NCI-H187 (cell line): ENCODE measurements at regions not wholly inside any gene's neighbourhood (a gene's known extent, or its start where the extent isn't known, plus 50 kb on each side); places are given as distances from the start of the nearest gene placed in this dataset.

Experiments used
- DNase-seq, 2 experiments: peaks; one replicate each; lab custom pipeline; 2025; lab: John Stamatoyannopoulos, UW

DNA sequence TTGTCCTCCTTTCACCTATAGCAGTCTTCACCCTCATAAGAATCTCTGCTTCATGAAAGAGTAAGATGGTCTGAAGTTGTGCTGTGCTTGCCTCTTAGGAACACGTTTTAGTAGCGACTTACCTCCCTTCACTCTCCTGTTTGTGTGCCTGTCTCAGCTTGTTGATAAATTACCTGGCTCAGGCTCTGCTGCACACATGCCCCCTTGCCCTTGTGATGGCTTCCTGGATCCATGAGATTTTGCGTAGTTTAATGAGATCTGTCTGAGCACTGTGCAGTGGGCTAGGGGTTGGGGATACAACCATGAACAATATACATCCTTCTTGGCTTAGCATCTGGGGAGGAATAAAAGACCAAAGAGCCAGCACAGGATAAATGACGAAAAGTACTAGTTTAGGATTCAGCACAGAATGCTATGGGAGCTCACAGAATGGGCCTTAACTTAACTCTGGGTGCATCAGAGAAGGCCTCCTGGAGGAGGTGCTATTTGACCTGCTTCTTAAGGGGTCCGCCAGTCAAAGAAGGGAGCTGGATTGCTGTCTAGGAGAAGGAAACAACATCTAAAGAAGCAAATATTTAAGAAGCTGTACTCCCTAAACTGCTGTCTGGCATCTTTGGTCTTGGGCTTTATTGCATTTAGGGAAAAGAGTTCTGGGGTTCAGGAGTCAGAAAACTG, 175.7 kb upstream of the PLXNA2 start:
- DNase-seq, result no peak

DNA sequence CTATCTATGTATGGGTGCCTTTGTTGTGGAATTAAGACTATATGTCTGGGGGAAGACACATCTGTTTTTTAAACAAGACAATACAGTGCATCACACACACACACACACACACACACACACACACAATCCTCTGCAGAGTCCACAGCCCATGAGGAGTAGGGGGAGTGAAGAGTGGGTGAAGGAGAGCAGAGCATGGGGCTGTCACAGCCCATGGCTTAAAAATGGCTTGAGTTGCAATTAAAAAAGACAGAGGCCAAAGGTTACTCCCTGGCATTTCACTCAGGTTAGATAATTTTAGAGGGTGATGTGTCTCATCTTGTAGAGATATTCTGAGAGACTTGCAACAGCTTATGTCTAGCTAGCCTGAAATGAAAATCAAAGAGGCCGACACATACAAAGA, 176.5 kb upstream of the PLXNA2 start:
- no peak for DNase-seq

DNA sequence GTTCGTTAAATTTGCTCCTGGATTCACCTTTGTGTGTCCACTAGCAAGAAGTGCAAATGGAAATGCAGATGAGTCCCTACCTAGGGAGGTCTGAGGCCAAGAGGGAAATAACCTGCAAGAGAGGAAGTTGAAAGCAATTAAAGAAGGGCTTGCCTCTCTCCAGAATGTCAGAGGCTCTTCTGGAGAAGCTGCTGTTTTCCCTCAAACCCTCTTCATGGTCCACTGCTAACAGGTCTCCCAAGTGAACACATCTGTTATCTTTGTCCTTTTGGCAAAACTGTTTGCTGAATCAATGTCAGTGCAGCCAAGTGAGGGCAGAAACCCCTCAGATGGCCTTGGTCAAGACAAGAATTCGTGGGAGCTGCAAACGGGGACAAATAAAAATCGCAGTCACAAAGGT, 177.3 kb upstream of the PLXNA2 start:
- no peak for DNase-seq

DNA sequence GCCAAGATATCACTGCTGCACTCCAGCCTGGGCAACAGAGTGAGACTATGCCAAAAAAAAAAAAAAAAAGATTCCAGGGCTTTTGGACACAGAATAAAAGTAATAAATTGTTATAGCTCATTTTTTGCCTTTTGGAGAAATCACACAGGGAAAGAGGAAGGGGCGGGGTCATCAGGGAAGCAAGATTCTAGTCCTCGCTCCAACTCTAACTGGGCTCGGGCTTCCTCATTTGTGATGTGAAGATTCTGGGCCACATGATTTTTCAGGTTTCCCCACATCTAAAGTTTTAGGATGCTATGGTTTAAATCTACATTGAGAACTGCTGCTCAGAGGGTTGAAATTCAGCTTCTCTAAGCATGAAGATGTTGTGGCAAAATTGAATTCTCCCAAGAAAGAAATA, 179.3 kb upstream of the PLXNA2 start:
- no peak for DNase-seq

DNA sequence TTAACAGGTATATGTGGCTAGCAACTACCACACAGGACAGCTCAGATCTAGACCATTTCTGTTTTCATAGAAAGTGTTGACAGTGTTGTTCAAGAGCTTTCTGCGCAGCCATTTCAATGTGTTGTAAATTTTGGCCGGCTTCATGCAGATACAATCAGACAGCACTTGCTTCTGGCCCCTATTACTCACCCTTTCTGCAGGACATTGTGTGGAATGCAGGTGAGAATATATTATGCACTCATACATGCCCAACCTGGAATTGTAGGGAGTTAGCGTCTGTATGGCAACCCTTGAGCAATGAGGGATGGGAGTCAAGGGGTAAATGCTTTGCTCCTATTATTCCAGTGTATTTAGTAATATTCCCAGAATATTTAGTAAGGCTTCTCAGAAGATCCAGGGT, 180.9 kb upstream of the PLXNA2 start:
- DNase-seq, result no peak

DNA sequence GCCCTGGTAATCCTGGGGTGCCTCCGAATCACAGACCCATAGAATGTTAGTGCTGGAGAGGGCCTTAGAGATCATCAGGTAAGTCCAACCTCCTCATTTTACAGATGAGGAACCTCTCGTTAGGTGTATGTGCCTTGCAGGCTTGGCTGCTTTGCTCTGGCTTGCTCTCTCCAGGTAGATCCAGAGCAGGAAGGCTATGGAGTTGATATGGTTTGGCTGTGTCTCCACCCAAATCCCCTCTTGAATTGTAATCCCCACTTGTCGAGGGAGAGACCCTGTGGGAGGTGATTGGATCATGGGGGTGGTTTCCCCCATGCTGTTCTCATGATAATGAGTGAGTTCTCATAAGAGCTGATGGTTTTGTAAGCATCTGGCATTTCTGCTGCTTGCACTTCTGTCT, 186.0 kb upstream of the PLXNA2 start:
- no peak for DNase-seq

DNA sequence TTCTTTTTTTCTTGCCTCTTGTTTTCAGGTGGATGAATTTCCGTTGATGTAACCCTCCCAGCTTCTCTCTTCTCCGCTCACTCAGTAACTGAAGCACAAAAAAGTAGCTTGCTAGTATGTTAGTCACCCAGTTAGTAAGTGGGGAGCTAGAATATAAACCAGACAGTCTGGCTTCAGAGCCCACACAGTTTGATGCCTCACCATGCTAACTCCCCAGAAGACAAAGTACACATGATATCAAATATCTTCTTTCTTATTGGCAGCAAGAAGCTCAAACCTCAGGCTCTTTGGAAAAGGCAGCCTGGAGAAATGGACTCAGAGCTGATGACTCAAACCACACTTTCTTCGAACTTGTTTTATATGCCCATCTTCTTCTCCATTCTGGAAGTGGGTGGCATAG, 187.5 kb upstream of the PLXNA2 start:
- DNase-seq, result no peak

DNA sequence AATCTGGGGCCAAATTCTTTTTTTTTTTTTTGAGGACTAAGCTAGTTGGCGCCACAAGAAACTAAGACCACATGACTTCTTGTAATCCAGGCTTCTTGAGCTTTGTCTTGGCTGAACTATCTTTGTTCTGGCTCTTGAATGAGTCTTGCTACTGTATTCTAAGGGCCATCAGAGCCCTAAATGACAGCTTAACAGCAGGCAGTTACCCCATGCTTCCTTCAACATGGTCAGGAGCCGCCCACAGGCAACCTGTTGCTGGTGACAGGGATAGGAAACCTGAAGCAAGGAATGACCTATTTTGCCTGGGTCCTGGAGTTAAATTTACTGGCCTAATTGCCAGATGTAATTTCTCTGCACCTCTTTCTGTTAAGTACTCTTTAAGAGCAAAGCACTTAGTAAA, 188.2 kb upstream of the PLXNA2 start:
- DNase-seq, result no peak

DNA sequence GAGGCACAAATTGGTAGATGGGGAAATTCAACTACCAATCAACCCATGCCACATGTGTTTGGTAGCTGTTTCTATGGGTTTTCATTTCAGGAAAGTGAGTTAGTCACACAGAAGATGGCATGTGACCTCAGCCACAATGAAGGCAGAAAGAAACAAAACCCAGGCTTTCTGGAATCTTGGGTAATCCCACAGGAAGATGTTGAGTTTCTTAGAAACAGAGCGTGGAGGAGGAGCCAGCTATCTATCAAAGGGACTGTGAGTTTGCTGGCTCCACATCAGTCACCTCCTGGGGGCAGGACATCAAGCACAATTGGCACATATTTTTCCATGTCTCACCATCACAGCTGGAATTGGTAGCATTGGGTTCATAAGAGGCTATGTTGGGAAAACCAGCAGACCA, 188.9 kb upstream of the PLXNA2 start:
- no peak for DNase-seq

DNA sequence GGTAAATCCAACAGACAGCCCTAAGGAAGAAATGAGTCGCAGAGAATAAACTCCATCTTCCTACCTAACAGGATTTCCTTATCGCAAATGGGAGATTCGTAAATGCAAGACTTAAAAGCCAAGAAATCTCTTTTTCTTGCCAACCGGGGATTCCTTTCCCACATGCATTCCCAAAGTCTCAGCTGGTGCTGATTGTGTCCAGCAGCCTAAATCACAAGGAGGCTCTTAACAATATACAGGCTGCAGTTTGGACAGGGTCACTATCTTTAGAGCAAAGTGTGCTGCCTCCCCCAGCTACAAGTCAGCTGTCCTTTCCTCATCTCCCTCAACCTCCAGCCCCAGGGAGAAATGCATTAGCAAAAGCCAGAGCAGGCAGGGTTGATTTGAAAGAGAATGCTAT, 189.8 kb upstream of the PLXNA2 start:
- DNase-seq, result no peak

DNA sequence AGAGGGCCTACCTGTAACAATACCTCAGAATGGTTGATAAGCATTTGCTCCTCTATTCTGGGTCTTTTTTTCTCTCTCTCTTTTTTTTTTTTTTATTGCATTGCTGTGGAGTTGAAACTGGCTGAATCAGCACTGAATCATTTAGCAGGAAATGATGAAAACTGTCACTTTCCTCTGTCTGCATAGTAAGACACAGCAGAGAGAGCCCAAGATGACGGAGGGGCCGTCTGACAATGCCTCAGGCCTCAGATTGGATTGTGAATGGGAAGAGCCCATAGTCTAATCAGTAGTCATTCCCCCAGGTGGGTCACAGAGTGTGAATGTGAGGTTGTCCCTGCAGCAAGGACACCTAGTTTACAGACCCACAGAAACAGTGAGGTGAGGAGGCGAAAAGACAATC, 193.2 kb upstream of the PLXNA2 start:
- DNase-seq, result no peak

DNA sequence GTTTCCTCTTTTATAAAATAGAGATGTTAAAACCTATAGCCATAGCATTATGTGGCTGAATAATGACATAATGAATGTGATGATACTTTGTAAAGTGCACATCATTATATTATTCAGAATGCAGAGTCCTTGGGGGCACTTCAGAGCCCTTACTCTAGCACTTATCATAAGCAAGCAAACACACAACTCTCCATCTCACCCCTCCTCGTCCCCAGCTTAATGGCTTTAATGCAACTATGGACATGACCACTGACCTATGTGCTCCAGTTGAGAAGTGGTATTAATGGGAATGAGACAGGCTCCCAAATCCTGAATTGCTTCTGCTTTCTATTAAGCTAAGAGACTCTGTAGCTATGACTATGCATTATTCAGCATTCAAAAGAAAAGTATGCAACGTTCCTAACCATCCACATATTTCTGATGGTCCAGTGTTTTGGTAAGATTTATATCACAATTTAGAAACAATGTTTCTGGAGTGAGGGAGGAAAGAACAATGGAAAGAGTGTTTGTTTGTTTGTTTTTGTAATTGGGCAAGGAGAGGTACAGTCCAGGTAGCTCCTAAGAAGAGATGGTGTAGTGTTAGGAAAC, 194.0 kb upstream of the PLXNA2 start:
- peak in 1 of 2 experiments; percentile 21 for DNase-seq

DNA sequence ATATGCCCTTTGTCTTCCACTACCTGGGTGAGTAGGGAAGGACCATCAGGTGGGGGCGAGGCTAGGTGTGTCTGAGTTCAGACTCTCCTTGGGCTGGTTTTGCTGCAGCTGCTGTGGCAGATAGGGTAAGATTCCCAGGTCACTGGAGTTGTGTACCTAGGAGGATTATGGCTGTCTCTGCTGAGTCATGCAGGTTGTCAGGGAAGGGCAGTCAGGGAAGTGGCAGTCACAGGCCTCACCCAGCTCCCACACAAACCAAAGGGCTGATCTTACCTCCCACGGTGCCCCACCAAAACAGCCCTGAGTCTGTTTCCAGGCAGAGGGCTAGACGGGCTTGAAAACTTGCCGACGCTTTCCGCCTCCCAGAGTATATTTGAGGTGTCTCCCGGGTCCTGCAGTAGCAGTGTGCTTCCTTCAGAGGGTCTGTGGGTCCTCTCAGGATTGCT, 201.6 kb upstream of the PLXNA2 start:
- DNase-seq, result no peak

DNA sequence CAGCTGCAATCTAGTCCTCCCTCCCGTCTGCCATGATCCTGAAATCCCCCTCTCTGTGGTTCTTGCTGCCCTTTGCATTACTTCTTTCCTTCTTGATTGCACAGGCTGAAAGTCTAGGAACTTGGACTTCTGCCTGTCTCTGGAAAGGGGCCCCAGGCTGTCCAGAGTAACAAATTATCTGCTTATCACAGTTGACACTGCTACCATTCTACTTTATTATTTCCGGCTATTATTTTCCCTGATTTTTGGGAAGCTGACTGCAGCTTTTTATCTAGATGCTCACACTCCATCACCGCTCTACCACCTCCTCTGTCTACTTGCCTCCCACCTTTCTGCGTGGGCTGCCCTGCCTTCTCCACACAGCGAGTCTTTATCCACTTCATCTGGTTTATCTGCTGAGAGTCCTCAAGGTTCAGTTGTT, 202.1 kb upstream of the PLXNA2 start:
- no peak for DNase-seq

DNA sequence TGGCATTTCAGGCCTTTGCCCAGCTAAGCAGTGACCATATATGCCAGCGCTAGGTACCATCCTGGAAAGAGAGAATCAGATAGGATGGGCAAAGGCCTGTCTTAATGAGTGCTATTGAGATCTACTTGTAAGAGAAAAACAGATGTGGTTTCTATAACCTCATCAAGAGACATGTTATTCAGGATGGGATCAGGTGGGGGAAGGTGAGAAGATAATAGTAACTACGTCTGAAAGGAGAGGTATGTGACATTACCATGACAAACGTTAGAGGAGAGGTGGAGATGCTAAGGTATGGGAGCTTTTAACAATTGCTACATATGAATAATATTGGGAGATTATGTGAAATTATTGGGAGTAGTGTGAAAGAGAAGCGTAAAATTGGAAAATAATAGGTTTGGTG, 204.2 kb upstream of the PLXNA2 start:
- no peak for DNase-seq

DNA sequence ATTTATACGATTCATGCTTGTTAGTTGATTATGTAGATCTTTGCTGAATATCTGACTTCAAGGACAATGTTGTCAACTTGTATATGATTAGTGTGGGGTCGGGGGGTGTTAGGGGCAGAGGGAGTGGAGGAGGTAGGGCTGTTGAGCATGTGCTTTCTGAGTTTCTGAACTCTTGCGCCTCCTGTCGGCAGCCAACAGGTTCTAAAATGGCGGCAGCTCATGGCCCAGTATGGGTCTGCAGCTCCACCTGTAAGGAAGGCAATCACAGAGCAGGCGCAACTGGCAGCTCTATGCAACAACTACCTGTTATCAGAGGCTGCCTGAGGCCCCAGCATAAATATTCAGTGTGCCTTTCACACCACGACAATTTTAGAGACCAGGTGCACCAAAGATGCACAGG, 205.8 kb upstream of the PLXNA2 start:
- no peak for DNase-seq

DNA sequence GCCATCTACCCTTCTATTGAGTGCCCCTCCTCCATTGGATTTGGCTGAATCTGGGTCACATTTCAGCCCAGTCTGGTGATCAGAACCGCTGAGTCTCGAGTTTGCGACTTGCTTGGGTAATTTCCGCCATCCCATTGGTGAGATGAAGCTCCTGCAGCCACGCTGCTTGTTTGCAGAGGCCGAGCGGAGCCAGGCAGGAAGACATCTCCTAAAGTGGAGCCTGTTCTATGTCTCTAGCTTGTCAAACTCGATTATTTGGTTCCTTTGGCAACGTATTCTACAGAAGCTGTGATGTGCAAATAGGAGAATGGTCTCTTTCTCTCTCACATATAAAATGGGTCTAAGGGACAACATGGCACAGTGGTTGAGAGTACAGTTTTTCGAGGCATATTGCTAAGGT, 206.8 kb upstream of the PLXNA2 start:
- DNase-seq, result no peak

DNA sequence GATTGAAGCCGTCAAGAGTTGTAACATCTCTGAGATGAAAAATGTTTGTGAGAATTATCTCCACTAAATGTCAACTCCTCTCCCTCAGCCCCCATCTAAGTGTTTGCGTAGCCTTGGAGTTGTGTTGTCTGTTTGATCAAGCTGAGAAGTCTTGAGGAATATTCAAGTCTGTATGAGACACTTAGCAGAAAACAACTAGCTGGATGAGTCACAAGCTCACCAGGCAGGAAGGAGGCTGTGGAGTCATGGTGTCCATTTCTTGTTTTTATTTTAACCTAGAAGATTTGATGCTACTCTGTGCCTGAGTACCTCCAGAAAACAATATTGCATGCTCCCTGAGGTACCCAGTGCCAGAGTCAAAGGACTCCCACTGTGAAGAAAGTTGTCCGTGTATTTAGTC, 211.6 kb upstream of the PLXNA2 start:
- DNase-seq, result no peak

DNA sequence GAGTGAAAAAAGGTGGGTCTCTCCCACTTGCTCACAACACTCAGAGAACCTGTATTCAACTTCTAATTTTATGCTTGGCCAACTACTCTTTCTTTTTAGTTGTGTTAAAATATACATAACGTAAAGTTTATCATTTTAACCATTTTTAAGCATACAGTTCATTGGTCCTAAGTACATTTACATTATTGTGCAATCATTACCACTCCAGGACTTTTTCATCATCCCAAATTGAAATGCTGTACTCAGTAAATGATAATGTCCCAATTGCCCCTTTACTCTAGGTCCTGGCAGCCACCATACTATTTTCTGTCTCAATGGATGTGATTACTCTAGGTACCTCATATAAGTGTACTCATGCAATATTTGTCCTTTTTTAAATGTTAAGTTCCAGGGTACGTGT, 212.3 kb upstream of the PLXNA2 start:
- DNase-seq, result no peak

DNA sequence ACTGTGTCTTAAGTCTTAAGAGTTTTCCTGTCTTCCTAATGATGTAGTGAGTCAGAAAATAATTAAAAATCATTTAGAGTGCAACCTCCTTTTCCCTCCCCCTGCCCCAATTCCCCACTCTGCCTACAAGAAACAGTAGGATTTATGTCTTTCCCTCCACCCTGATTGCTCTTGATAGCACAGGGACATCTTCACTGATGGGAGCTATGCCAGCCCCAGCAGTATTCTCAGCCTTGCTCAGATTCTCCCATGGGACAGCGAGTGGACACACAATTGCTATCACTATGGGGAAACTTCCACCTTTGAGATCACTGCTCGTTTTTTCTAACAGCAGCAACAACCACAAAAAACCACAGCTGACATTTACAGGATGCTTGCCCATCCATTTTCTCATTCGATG, 216.6 kb upstream of the PLXNA2 start:
- DNase-seq, result no peak

DNA sequence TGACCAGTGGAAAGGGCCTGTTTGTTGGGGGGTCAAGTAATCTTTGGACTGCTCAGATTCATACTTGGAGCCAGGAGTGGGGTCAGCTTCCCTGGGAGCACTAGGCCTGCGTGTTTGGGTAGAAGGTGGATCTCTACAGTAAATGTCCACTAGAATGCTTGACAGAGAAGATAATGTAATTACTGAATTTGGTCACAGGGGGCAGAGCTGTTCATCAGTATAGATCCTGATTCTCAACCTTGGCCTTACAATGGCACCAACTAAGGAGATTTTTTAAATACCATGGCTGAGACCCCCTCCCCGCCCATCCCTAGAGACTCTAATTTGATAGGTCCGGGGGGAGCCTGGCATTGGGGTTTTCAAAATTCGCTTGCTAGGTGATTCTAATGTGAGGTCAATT, 217.5 kb upstream of the PLXNA2 start:
- DNase-seq, result no peak

DNA sequence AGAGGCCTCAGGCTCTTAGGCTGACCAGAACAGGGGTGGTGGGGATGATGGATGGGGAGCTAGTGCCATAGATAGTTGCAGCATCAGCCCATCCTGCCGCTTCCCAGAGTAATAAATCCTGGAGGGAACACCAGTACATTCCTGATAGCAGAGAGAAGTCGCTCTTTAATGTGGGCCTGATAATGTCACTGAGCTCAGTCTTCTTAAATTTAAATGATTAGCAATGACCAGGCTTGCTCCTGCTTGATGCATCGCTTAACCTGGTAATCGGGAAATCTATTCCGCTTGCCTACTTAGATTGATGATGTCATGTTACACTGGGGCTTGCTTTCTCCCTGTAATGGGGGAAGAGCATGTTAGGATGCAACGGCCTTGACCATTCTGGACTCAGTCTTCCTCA, 218.6 kb upstream of the PLXNA2 start:
- no peak for DNase-seq

DNA sequence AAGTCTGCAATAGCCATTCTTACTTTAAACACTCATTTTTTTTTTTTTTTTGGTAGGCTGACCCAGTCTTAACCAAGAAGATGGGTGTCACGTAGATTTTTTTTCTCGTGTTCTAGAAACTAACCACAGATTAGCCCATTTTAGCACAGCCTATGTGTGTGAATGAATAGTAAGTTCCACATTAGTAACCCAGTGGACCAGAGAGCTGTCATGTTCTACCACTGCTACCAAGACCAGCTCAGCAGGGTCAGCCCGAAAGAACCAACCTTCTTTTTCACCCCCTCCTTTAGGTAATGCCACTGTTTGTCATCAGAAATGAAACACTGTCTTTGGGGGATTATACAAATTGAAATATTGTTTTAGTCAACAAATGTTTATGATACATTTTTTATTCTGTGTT, 221.1 kb upstream of the PLXNA2 start:
- DNase-seq, result no peak
